SK-N-SH treated with all-trans-retinoic acid at 6 μM for 48 hours (cell line): ENCODE measurements at regions not wholly inside any gene's neighbourhood (a gene's known extent, or its start where the extent isn't known, plus 50 kb on each side); places are given as distances from the start of the nearest gene placed in this dataset.

Source experiments
- ATAC-seq: fragments of 200-7000 bp; cut with Tn5 transposase; 3 replicates; pipeline ENCODE4 v1.9.1; 2020; ENCODE audit warnings: mild to moderate bottlenecking, moderate library complexity
- ARNTL ChIP-seq: fragments of 450-650 bp; formaldehyde crosslinking; IDR thresholded peaks from 2 replicates; pipeline ENCODE4 v1.5.0; 2020; ENCODE audit warnings: low read depth, mild to moderate bottlenecking, moderate library complexity, borderline replicate concordance
- BACH2 ChIP-seq: fragments of 250-450 bp; sonication (Bioruptor Pico); IDR thresholded peaks from 2 replicates; pipeline ENCODE4 v1.9.0; 2021; ENCODE audit warnings: mild to moderate bottlenecking, borderline replicate concordance
- CREB5 ChIP-seq: fragments of 250-450 bp; sonication (Bioruptor Pico); IDR thresholded peaks from 2 replicates; pipeline ENCODE4 v1.5.1; 2020; ENCODE audit warnings: low read depth, mild to moderate bottlenecking, moderate library complexity
- CSDC2 ChIP-seq: fragments of 250-450 bp; sonication (Bioruptor Pico); IDR thresholded peaks from 2 replicates; pipeline ENCODE4 v1.5.0; 2020; ENCODE audit warnings: mild to moderate bottlenecking, moderate library complexity
- CSRNP3 ChIP-seq: fragments of 250-450 bp; sonication (Bioruptor Pico); IDR thresholded peaks from 2 replicates; pipeline ENCODE4 v1.5.1; 2021; ENCODE audit warnings: mild to moderate bottlenecking, moderate library complexity
- ESRRG ChIP-seq: fragments of 250-450 bp; sonication (Bioruptor Pico); IDR thresholded peaks from 2 replicates; pipeline ENCODE4 v1.6.1; 2021; ENCODE audit warnings: mild to moderate bottlenecking
- GLIS3 ChIP-seq: fragments of 250-450 bp; sonication (Bioruptor Pico); IDR thresholded peaks from 2 replicates; pipeline ENCODE4 v1.5.0; 2020; ENCODE audit warnings: mild to moderate bottlenecking, moderate library complexity
- ISL1 ChIP-seq: fragments of 250-450 bp; sonication (Bioruptor Pico); IDR thresholded peaks from 2 replicates; pipeline ENCODE4 v2.1.2; 2022; ENCODE audit warnings: mild to moderate bottlenecking, moderate library complexity
- PATZ1 ChIP-seq: fragments of 250-450 bp; sonication (Bioruptor Pico); IDR thresholded peaks from 2 replicates; pipeline ENCODE4 v1.8.0; 2020; ENCODE audit warnings: mild to moderate bottlenecking, moderate library complexity, borderline replicate concordance
- POU6F1 ChIP-seq: fragments of 250-450 bp; sonication (Bioruptor Pico); IDR thresholded peaks from 2 replicates; pipeline ENCODE4 v1.8.0; 2021; ENCODE audit warnings: low read depth, mild to moderate bottlenecking, moderate library complexity, borderline replicate concordance
- PPARA ChIP-seq: fragments of 250-450 bp; sonication (Bioruptor Pico); IDR thresholded peaks from 2 replicates; pipeline ENCODE4 v1.5.0; 2020; ENCODE audit warnings: mild to moderate bottlenecking, borderline replicate concordance
- RARB ChIP-seq: fragments of 250-450 bp; sonication (Bioruptor Pico); IDR thresholded peaks from 2 replicates; pipeline ENCODE4 v1.8.0; 2021; ENCODE audit warnings: mild to moderate bottlenecking, moderate library complexity
- SNAI2 ChIP-seq: fragments of 250-450 bp; sonication (Bioruptor Pico); IDR thresholded peaks from 2 replicates; pipeline ENCODE4 v1.5.0; 2020; ENCODE audit warnings: mild to moderate bottlenecking, moderate library complexity
- TOX ChIP-seq: fragments of 250-450 bp; sonication (Bioruptor Pico); IDR thresholded peaks from 2 replicates; pipeline ENCODE4 v1.8.0; 2021; ENCODE audit warnings: mild to moderate bottlenecking, moderate library complexity, borderline replicate concordance
- TSHZ2 ChIP-seq: fragments of 250-450 bp; sonication (Bioruptor Pico); IDR thresholded peaks from 2 replicates; pipeline ENCODE4 v1.5.0; 2020; ENCODE audit warnings: mild to moderate bottlenecking, moderate library complexity
- ZC3H10 ChIP-seq: fragments of 250-450 bp; sonication (Bioruptor Pico); IDR thresholded peaks from 2 replicates; pipeline ENCODE4 v1.5.1; 2021; ENCODE audit warnings: mild to moderate bottlenecking, moderate library complexity
- ZFP3 ChIP-seq: fragments of 250-450 bp; sonication (Bioruptor Pico); IDR thresholded peaks from 2 replicates; pipeline ENCODE4 v1.5.0; 2020; ENCODE audit warnings: mild to moderate bottlenecking, moderate library complexity
- ZFP30 ChIP-seq: fragments of 450-650 bp; formaldehyde crosslinking; IDR thresholded peaks from 2 replicates; pipeline ENCODE4 v1.5.0; 2022; ENCODE audit warnings: mild to moderate bottlenecking, moderate library complexity
- ZNF565 ChIP-seq: fragments of 450-650 bp; formaldehyde crosslinking; conservative IDR thresholded peaks from 2 replicates; pipeline ENCODE4 v1.5.0; 2020; ENCODE audit warnings: low read depth, mild to moderate bottlenecking, moderate library complexity
- ZNF70 ChIP-seq: fragments of 450-650 bp; formaldehyde crosslinking; IDR thresholded peaks from 2 replicates; pipeline ENCODE4 v1.5.0; 2020; ENCODE audit warnings: mild to moderate bottlenecking, moderate library complexity
- ZNF8 ChIP-seq: fragments of 450-650 bp; formaldehyde crosslinking; IDR thresholded peaks from 2 replicates; pipeline ENCODE4 v1.5.0; 2020; ENCODE audit warnings: mild to moderate bottlenecking, moderate library complexity

- no peak for ATAC-seq
- TF ChIP-seq BACH2 (CRISPR knock-in tag): no peak
- TF ChIP-seq PPARA (CRISPR knock-in tag): no peak
- no peak for TF ChIP-seq ZNF8
- TF ChIP-seq ZNF70 (CRISPR knock-in tag): no peak
- no peak for TF ChIP-seq PATZ1 (CRISPR knock-in tag)
- no peak for TF ChIP-seq CSDC2 (CRISPR knock-in tag)
- TF ChIP-seq ZC3H10 (CRISPR knock-in tag): no peak
- no peak for TF ChIP-seq ISL1 (CRISPR knock-in tag)
- no peak for TF ChIP-seq ARNTL (CRISPR knock-in tag)
- TF ChIP-seq RARB (CRISPR knock-in tag): no peak
- TF ChIP-seq CSRNP3 (CRISPR knock-in tag): no peak
- no peak for TF ChIP-seq ZNF565 (CRISPR knock-in tag)
- TF ChIP-seq TSHZ2 (CRISPR knock-in tag): no peak
- TF ChIP-seq, all 23 proteins: peak for 0
Measured at GRCh38 chr6:85385636-85386315, 64.1 kb upstream of the NT5E start.

- TF ChIP-seq GLIS3 (CRISPR knock-in tag) (no peak), ZC3H10 (CRISPR knock-in tag) (no peak), ARNTL (CRISPR knock-in tag) (no peak)
- ATAC-seq: no peak
Measured at GRCh38 chr6:85383042-85383441, 66.8 kb upstream of the NT5E start.

GRCh38 chr6:85382541-85382940 is 67.3 kb upstream of the NT5E start:
- no peak for ATAC-seq
- no peak for TF ChIP-seq CSRNP3 (CRISPR knock-in tag)
- TF ChIP-seq ZFP3 (CRISPR knock-in tag): no peak
- no peak for TF ChIP-seq ESRRG
- no peak for TF ChIP-seq CSDC2 (CRISPR knock-in tag)
- no peak for TF ChIP-seq ZNF70 (CRISPR knock-in tag)
- TF ChIP-seq ZNF8: no peak
- TF ChIP-seq ISL1 (CRISPR knock-in tag): no peak
- TF ChIP-seq RARB (CRISPR knock-in tag): no peak

- TF ChIP-seq TOX (no peak), POU6F1 (no peak), GLIS3 (CRISPR knock-in tag) (no peak), SNAI2 (CRISPR knock-in tag) (no peak), ISL1 (CRISPR knock-in tag) (no peak), PPARA (CRISPR knock-in tag) (no peak), CSDC2 (CRISPR knock-in tag) (no peak), ESRRG (no peak), ZNF565 (CRISPR knock-in tag) (no peak), CREB5 (CRISPR knock-in tag) (no peak), ZC3H10 (CRISPR knock-in tag) (no peak), BACH2 (CRISPR knock-in tag) (no peak), ZFP30 (CRISPR knock-in tag) (no peak), RARB (CRISPR knock-in tag) (no peak), ARNTL (CRISPR knock-in tag) (no peak), ZNF70 (CRISPR knock-in tag) (no peak)
- ATAC-seq: no peak
Measured at GRCh38 chr6:85372915-85373270, 77.0 kb upstream of the NT5E start.
